ENCODE measurements at regions not wholly inside any gene's neighbourhood (a gene's known extent, or its start where the extent isn't known, plus 50 kb on each side); places are given as distances from the start of the nearest gene placed in this dataset.

DNA sequence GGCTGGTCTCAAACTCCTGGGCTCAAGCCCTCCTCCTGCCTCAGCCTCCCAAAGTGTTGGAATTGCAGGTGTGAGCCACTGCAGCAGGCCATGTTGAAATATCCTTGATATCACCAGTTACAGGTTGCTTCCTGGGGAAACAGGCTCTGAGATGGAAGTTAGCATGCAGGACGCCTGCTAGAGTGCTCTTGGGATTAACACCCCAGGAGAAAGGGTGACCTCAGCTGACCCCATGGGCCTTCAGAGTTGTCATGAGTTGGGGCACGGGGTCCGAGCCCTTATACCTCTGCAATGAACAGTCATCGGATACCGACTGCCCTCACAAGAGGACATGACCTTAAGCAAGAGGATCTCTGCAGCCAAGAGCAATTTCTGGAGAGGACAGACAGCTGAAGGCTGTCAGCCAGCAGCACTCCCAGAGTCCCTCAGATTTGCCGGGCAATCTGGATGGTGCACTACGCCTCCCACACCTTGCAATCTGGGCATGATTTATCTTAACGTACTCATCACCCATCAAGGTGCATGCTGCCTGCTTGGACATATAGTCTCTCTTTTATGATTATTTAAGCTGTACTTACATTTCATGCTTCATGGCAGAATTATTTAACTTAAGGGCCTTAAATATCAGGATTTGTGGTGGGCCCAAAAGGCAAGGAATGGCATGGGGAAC is 134.6 kb downstream of the ADSS2 start:
- TF ChIP-seq BHLHE40 (IDR thresholded peaks at IDR 0.05; ENCODE audit: borderline replicate concordance) (no peak), SP1 (IDR thresholded peaks at IDR 0.05) (no peak), CTBP1 (IDR thresholded peaks at IDR 0.05; ENCODE audit: borderline replicate concordance) (no peak), FOXA1 (IDR thresholded peaks at IDR 0.05) (no peak), HDGF (IDR thresholded peaks at IDR 0.05; ENCODE audit: borderline replicate concordance) (no peak), SUZ12 (IDR thresholded peaks at IDR 0.05) (no peak), ARNT (IDR thresholded peaks at IDR 0.05) (no peak)
- TF ChIP-seq, protein P1, sequence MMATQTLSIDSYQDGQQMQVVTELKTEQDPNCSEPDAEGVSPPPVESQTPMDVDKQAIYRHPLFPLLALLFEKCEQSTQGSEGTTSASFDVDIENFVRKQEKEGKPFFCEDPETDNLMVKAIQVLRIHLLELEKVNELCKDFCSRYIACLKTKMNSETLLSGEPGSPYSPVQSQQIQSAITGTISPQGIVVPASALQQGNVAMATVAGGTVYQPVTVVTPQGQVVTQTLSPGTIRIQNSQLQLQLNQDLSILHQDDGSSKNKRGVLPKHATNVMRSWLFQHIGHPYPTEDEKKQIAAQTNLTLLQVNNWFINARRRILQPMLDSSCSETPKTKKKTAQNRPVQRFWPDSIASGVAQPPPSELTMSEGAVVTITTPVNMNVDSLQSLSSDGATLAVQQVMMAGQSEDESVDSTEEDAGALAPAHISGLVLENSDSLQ (IDR thresholded peaks at IDR 0.05), result no peak
